ENCODE measurements at regions not wholly inside any gene's neighbourhood (a gene's known extent, or its start where the extent isn't known, plus 50 kb on each side); places are given as distances from the start of the nearest gene placed in this dataset.

- DNase-seq = no peak
Measured at GRCh38 chr12:77345336-77345735, 280.0 kb upstream of the E2F7 start.

GRCh38 chr12:77344651-77345050, 279.3 kb upstream of the E2F7 start:
- DNase-seq = no peak

- DNase-seq = peak; percentile 45
Measured at GRCh38 chr12:77343291-77343690, 277.9 kb upstream of the E2F7 start.

- no peak for DNase-seq
Measured at GRCh38 chr12:77342253-77342652, 276.9 kb upstream of the E2F7 start.

GRCh38 chr12:77339610-77340009, 274.2 kb upstream of the E2F7 start:
- peak; percentile 41 for DNase-seq

GRCh38 chr12:77337362-77337761, 272.0 kb upstream of the E2F7 start:
- no peak for DNase-seq

GRCh38 chr12:77334806-77335205, 269.4 kb upstream of the E2F7 start:
- DNase-seq = no peak

GRCh38 chr12:77328326-77328725, 263.0 kb upstream of the E2F7 start:
- no peak for DNase-seq

GRCh38 chr12:77325511-77326236, 260.3 kb upstream of the E2F7 start:
- no peak for DNase-seq

GRCh38 chr12:77324763-77325468, 259.5 kb upstream of the E2F7 start:
- peak; percentile 77 for DNase-seq

- no peak for DNase-seq
Measured at GRCh38 chr12:77324416-77324762, 259.0 kb upstream of the E2F7 start.

- no peak for DNase-seq
Measured at GRCh38 chr12:77323788-77324415, 258.5 kb upstream of the E2F7 start.

- DNase-seq = no peak
Measured at GRCh38 chr12:77319166-77319565, 253.8 kb upstream of the E2F7 start.

GRCh38 chr12:77315407-77315806, 250.0 kb upstream of the E2F7 start:
- DNase-seq = no peak

GRCh38 chr12:77314378-77315052, 249.1 kb upstream of the E2F7 start:
- no peak for DNase-seq

GRCh38 chr12:77308056-77308455, 242.7 kb upstream of the E2F7 start:
- no peak for DNase-seq

- DNase-seq = no peak
Measured at GRCh38 chr12:77300811-77301210, 235.4 kb upstream of the E2F7 start.

- peak; percentile 87 for DNase-seq
Measured at GRCh38 chr12:77299910-77300669, 234.7 kb upstream of the E2F7 start.

- DNase-seq = peak; percentile 30
Measured at GRCh38 chr12:77299001-77299400, 233.6 kb upstream of the E2F7 start.

GRCh38 chr12:77294016-77294415, 228.6 kb upstream of the E2F7 start:
- no peak for DNase-seq

GRCh38 chr12:77274926-77275325, 209.6 kb upstream of the E2F7 start:
- DNase-seq = no peak

- DNase-seq = no peak
Measured at GRCh38 chr12:77273898-77274297, 208.5 kb upstream of the E2F7 start.

GRCh38 chr12:77256956-77257355, 191.6 kb upstream of the E2F7 start:
- DNase-seq = no peak

Data from fibroblast of skin of abdomen (primary cell).